ENCODE measurements at regions not wholly inside any gene's neighbourhood (a gene's known extent, or its start where the extent isn't known, plus 50 kb on each side); places are given as distances from the start of the nearest gene placed in this dataset.

- TF ChIP-seq POLR2A (IDR thresholded peaks at IDR 0.05; ENCODE audit: extremely low read depth, insufficient read length): no peak
- no peak for TF ChIP-seq CTCF (IDR thresholded peaks at IDR 0.05; ENCODE audit: low read depth, low read length)
Observed at GRCh38 chr13:69008499-69008898, 1099.1 kb upstream of the ATXN8OS start.
